ENCODE measurements at regions not wholly inside any gene's neighbourhood (a gene's known extent, or its start where the extent isn't known, plus 50 kb on each side); places are given as distances from the start of the nearest gene placed in this dataset.

DNA sequence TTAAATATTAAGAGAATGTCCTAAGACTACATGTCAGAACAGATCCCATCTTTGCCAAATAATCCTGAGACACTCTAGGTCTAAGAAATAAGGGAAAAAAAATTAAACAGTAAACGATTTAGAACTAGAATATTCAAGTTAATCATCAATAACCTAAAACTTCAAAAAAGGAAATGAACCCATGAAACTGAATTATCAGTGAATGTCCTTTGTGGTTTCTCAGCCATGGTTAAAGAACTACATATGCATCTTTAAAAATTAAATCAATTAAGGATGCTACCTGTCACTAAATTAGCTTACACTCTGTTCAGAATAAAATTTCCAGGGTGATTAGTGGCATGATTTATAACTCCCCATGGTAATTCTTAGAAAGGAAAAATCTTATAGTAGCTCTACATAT, 850.0 kb upstream of the C9orf72 start:
- TF ChIP-seq, protein P1, sequence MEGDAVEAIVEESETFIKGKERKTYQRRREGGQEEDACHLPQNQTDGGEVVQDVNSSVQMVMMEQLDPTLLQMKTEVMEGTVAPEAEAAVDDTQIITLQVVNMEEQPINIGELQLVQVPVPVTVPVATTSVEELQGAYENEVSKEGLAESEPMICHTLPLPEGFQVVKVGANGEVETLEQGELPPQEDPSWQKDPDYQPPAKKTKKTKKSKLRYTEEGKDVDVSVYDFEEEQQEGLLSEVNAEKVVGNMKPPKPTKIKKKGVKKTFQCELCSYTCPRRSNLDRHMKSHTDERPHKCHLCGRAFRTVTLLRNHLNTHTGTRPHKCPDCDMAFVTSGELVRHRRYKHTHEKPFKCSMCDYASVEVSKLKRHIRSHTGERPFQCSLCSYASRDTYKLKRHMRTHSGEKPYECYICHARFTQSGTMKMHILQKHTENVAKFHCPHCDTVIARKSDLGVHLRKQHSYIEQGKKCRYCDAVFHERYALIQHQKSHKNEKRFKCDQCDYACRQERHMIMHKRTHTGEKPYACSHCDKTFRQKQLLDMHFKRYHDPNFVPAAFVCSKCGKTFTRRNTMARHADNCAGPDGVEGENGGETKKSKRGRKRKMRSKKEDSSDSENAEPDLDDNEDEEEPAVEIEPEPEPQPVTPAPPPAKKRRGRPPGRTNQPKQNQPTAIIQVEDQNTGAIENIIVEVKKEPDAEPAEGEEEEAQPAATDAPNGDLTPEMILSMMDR (conservative IDR thresholded peaks at IDR 0.05; ENCODE audit: low read depth, low read length) = no peak
- TF ChIP-seq RAD21 (IDR thresholded peaks at IDR 0.05; ENCODE audit: low read length) = no peak
